GM18517 (cell line): ENCODE measurements at regions not wholly inside any gene's neighbourhood (a gene's known extent, or its start where the extent isn't known, plus 50 kb on each side); places are given as distances from the start of the nearest gene placed in this dataset.

Source experiments
- ATAC-seq: cut with Tn5 transposase; IDR thresholded peaks from one replicate; pipeline ENCODE4 v1.9.1; 2021; ENCODE audit warnings: mild to moderate bottlenecking, moderate library complexity; ENCODE audit not compliant: unreplicated experiment

GRCh38 chr17:71342737-71343136 is 778.1 kb upstream of the SOX9 start:
- ATAC-seq = no peak

GRCh38 chr17:71349908-71350600 is 770.8 kb upstream of the SOX9 start:
- no peak for ATAC-seq

- no peak for ATAC-seq
Measured at GRCh38 chr17:71360301-71360700, 760.5 kb upstream of the SOX9 start.

- no peak for ATAC-seq
Measured at GRCh38 chr17:71361656-71362450, 759.0 kb upstream of the SOX9 start.

GRCh38 chr17:71363661-71364060 is 757.2 kb upstream of the SOX9 start:
- no peak for ATAC-seq

- ATAC-seq = no peak
Measured at GRCh38 chr17:71371809-71372208, 749.0 kb upstream of the SOX9 start.

GRCh38 chr17:71375948-71376347 is 744.9 kb upstream of the SOX9 start:
- no peak for ATAC-seq

GRCh38 chr17:71376933-71377332 is 743.9 kb upstream of the SOX9 start:
- ATAC-seq = no peak

- ATAC-seq = no peak
Measured at GRCh38 chr17:71378036-71378435, 742.8 kb upstream of the SOX9 start.

- ATAC-seq = no peak
Measured at GRCh38 chr17:71378741-71379140, 742.1 kb upstream of the SOX9 start.

GRCh38 chr17:71379512-71379911 is 741.3 kb upstream of the SOX9 start:
- no peak for ATAC-seq

- no peak for ATAC-seq
Measured at GRCh38 chr17:71380535-71380934, 740.3 kb upstream of the SOX9 start.

- no peak for ATAC-seq
Measured at GRCh38 chr17:71380936-71381335, 739.9 kb upstream of the SOX9 start.

GRCh38 chr17:71383091-71383490 is 737.7 kb upstream of the SOX9 start:
- no peak for ATAC-seq

GRCh38 chr17:71387456-71387855 is 733.4 kb upstream of the SOX9 start:
- no peak for ATAC-seq

GRCh38 chr17:71392715-71393567 is 727.9 kb upstream of the SOX9 start:
- ATAC-seq = no peak

GRCh38 chr17:71395901-71396300 is 724.9 kb upstream of the SOX9 start:
- no peak for ATAC-seq

- no peak for ATAC-seq
Measured at GRCh38 chr17:71396711-71397110, 724.1 kb upstream of the SOX9 start.

GRCh38 chr17:71398025-71398424 is 722.8 kb upstream of the SOX9 start:
- ATAC-seq = no peak

GRCh38 chr17:71398800-71399219 is 722.0 kb upstream of the SOX9 start:
- ATAC-seq = no peak

GRCh38 chr17:71399221-71399620 is 721.6 kb upstream of the SOX9 start:
- no peak for ATAC-seq
